OCI-LY1 (cell line): ENCODE measurements at regions not wholly inside any gene's neighbourhood (a gene's known extent, or its start where the extent isn't known, plus 50 kb on each side); places are given as distances from the start of the nearest gene placed in this dataset.

Source experiments
- H2AFZ ChIP-seq: fragments of 200-600 bp; sonication (generic), shearing (Covaris generic); 2 replicates; pipeline ENCODE4 v1.6.0; 2014; ENCODE audit warnings: antibody characterized with exemption, mild to moderate bottlenecking, low read length
- H3F3A ChIP-seq: fragments of 200-600 bp; sonication (generic), shearing (Covaris generic); 2 replicates; pipeline ENCODE4 v1.6.0; 2014; ENCODE audit warnings: mild to moderate bottlenecking, antibody characterized with exemption, low read length, moderate library complexity; ENCODE audit not compliant: insufficient read depth
- H3K27ac ChIP-seq: fragments of 200-600 bp; sonication (generic); 2 replicates; pipeline ENCODE4 v1.5.1; 2014; ENCODE audit warnings: low read length, mixed run types, mild to moderate bottlenecking, low read depth; ENCODE audit not compliant: poor library complexity, severe bottlenecking
- H3K27me3 ChIP-seq: fragments of 200-600 bp; sonication (generic); 2 replicates; pipeline ENCODE4 v1.6.0; 2014; ENCODE audit warnings: antibody characterized with exemption, mild to moderate bottlenecking, low read length, moderate library complexity; ENCODE audit not compliant: insufficient read depth
- H3K36me3 ChIP-seq: fragments of 200-600 bp; sonication (generic); 2 replicates; pipeline ENCODE4 v1.6.1; 2014; ENCODE audit warnings: mild to moderate bottlenecking, antibody characterized with exemption, low read length, moderate library complexity, mixed read lengths; ENCODE audit not compliant: insufficient read depth
- H3K4me1 ChIP-seq: fragments of 200-600 bp; sonication (generic); 2 replicates; pipeline ENCODE4 v1.5.1; 2014; ENCODE audit warnings: mild to moderate bottlenecking, low read length, moderate library complexity; ENCODE audit not compliant: insufficient read depth, severe bottlenecking
- H3K4me2 ChIP-seq: fragments of 200-600 bp; sonication (generic), shearing (Covaris generic); 2 replicates; pipeline ENCODE4 v1.6.1; 2014; ENCODE audit warnings: low read length
- H3K4me3 ChIP-seq: fragments of 200-600 bp; sonication (generic); 2 replicates; pipeline ENCODE4 v1.5.1; 2014; ENCODE audit warnings: low read length, low read depth, mild to moderate bottlenecking, mixed read lengths; ENCODE audit not compliant: poor library complexity, severe bottlenecking
- H3K79me2 ChIP-seq: fragments of 200-600 bp; shearing (Covaris generic); 2 replicates; pipeline ENCODE4 v1.6.1; 2016; ENCODE audit warnings: mixed run types, low read length, mixed read lengths; ENCODE audit not compliant: insufficient read depth
- H3K9ac ChIP-seq: fragments of 200-600 bp; sonication (generic), shearing (Covaris generic); 2 replicates; pipeline ENCODE4 v1.6.1; 2014; ENCODE audit warnings: mild to moderate bottlenecking, low read length, mixed read lengths
- H3K9me2 ChIP-seq: fragments of 200-600 bp; sonication (generic), shearing (Covaris generic); 2 replicates; pipeline ENCODE4 v1.6.1; 2014; ENCODE audit warnings: low read depth, mild to moderate bottlenecking, low read length, mixed read lengths
- H3K9me3 ChIP-seq: fragments of 200-600 bp; shearing (Covaris generic); 2 replicates; pipeline ENCODE4 v1.6.1; 2014; ENCODE audit warnings: low read length, mixed read lengths
- H4K20me1 ChIP-seq: fragments of 200-600 bp; sonication (generic), shearing (Covaris generic); 2 replicates; pipeline ENCODE4 v1.6.0; 2016; ENCODE audit warnings: mild to moderate bottlenecking, low read length; ENCODE audit not compliant: insufficient read depth
- EZH2 ChIP-seq: fragments of 200-600 bp; sonication (generic), shearing (Covaris generic); IDR thresholded peaks from 2 replicates; pipeline ENCODE4 v1.8.0; 2017; ENCODE audit warnings: borderline replicate concordance, mixed run types, mild to moderate bottlenecking, antibody characterized with exemption, low read length, moderate library complexity, mixed read lengths
- TF ChIP-seq, protein P1 (sequence below): fragments of 200-600 bp; sonication (generic), shearing (Covaris generic); IDR thresholded peaks from 2 replicates; pipeline ENCODE4 v1.5.1; 2017; ENCODE audit warnings: mild to moderate bottlenecking, antibody characterized with exemption, low read length, moderate library complexity, mixed read lengths

DNA sequence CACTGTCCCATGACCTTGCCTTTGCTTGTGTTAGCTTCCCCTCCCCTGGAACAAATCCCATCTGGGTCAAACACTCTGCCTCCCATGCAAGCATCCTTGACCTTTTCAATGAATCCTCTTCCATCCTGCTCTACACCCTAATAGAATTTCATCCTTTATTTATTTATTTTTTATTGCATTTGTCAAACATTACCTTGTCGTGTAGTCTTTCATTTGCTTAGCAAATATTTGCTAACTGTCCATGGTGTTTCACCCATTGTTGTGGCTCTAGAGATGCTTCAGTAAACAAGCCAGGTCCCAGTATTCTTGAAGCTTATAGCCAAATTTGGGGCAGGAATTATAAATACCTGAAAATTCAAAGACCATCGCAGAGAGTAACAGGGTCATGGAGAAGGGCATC is 51.0 kb upstream of the MRTFB start:
- Histone ChIP-seq H3K9me2 (no peaks in the 10 kb centered on the region), H3K4me2 (no peak overlapping the region), H3K4me1 (no peaks in the 10 kb centered on the region), H2AFZ (no peak overlapping the region), H3F3A (no peaks in the 10 kb centered on the region), H3K36me3 (no peaks in the 10 kb centered on the region), H3K4me3 (no peak overlapping the region), H3K27ac (no peak overlapping the region), H3K27me3 (no peaks in the 10 kb centered on the region; the same call in 1 of the 2 replicates), H4K20me1 (no peaks in the 10 kb centered on the region), H3K9me3 (no peaks in the 10 kb centered on the region), H3K79me2 (no peaks in the 10 kb centered on the region), H3K9ac (no peak overlapping the region)
- TF ChIP-seq, protein P1, sequence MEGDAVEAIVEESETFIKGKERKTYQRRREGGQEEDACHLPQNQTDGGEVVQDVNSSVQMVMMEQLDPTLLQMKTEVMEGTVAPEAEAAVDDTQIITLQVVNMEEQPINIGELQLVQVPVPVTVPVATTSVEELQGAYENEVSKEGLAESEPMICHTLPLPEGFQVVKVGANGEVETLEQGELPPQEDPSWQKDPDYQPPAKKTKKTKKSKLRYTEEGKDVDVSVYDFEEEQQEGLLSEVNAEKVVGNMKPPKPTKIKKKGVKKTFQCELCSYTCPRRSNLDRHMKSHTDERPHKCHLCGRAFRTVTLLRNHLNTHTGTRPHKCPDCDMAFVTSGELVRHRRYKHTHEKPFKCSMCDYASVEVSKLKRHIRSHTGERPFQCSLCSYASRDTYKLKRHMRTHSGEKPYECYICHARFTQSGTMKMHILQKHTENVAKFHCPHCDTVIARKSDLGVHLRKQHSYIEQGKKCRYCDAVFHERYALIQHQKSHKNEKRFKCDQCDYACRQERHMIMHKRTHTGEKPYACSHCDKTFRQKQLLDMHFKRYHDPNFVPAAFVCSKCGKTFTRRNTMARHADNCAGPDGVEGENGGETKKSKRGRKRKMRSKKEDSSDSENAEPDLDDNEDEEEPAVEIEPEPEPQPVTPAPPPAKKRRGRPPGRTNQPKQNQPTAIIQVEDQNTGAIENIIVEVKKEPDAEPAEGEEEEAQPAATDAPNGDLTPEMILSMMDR = no peak
- no peak for TF ChIP-seq EZH2
